ENCODE measurements at regions not wholly inside any gene's neighbourhood (a gene's known extent, or its start where the extent isn't known, plus 50 kb on each side); places are given as distances from the start of the nearest gene placed in this dataset.

DNA sequence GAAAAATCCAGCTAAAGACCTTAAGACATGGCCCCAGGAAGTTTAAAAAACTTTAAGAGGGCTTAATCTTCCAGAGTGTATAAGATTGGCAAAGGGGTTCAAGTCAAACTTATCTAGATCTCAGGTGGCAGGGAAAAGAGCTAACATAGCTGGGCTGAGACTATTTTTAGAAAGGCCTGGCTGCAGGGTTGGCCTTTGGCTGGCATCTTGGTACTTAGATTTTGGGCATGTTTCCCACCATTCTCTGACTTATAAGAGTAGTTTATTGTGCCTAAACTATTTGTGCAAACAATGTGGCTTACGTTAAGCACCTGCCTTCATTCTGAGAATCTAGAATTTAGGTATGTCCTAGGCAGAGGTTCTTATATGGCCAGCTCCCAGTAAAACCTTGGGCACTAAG lies 214.0 kb upstream of the MIS18BP1 start:
- TF ChIP-seq, protein P1, sequence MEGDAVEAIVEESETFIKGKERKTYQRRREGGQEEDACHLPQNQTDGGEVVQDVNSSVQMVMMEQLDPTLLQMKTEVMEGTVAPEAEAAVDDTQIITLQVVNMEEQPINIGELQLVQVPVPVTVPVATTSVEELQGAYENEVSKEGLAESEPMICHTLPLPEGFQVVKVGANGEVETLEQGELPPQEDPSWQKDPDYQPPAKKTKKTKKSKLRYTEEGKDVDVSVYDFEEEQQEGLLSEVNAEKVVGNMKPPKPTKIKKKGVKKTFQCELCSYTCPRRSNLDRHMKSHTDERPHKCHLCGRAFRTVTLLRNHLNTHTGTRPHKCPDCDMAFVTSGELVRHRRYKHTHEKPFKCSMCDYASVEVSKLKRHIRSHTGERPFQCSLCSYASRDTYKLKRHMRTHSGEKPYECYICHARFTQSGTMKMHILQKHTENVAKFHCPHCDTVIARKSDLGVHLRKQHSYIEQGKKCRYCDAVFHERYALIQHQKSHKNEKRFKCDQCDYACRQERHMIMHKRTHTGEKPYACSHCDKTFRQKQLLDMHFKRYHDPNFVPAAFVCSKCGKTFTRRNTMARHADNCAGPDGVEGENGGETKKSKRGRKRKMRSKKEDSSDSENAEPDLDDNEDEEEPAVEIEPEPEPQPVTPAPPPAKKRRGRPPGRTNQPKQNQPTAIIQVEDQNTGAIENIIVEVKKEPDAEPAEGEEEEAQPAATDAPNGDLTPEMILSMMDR (IDR thresholded peaks at IDR 0.05), result no peak
- TF ChIP-seq POLR2A (IDR thresholded peaks at IDR 0.05), result no peak
